ENCODE measurements at regions not wholly inside any gene's neighbourhood (a gene's known extent, or its start where the extent isn't known, plus 50 kb on each side); places are given as distances from the start of the nearest gene placed in this dataset.

DNA sequence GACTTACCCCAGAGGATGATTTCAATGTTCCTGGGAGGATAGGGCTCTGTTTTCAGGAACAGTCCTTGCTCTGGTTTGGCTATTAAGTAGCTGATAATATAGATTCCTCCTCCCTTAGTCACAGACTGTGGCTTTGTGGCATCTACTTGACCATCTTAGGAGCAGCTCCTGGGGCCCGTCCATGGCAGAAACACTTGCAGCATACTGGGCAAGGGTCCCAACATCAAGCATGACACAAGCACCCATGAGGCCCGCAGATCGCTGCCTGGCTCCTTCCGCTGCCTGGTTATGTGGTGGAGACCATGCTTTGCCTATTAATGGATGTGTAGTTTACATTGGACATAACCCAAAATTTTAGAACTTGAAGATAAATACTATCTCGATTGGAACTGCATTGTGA lies 170.1 kb downstream of the ICE1 start:
- dilution Hi-C loops (cut with MboI; ENCODE audit: extremely low pct_ligation_motif_present, low sequenced_read_pairs) (no loop called here), intact Hi-C loops (cut with micrococcal nuclease) (no loop called here)
- TF ChIP-seq POLR2A (IDR thresholded peaks at IDR 0.05; ENCODE audit: low read depth, low read length) (no peak), MYC (IDR thresholded peaks at IDR 0.05; ENCODE audit: low read depth, low read length) (no peak), MAX (IDR thresholded peaks at IDR 0.05; ENCODE audit: insufficient read depth, insufficient read length) (no peak)
- DNase-seq (ENCODE audit: low read depth, low spot score) (no peak), FAIRE-seq (no peak)
- H3K27me3 ChIP-seq (ENCODE audit: control insufficient read depth in 2 of 2, insufficient read depth in 2 of 2, low read length in 2 of 2), result no peaks in the 10 kb centered on the region
- no peaks in the 10 kb centered on the region for H4K20me1 ChIP-seq (replicated peaks; ENCODE audit: control insufficient read depth, extremely low read depth, insufficient read depth, low read length)
- H3K27ac ChIP-seq (ENCODE audit: insufficient read depth, low read depth, low read length), result no peak overlapping the region
- no peak overlapping the region for H3K4me3 ChIP-seq (replicated peaks in 1 of 3; ENCODE audit: insufficient read depth in 1 of 3, low read depth in 1 of 3, low read length in 3 of 3)
- no peak overlapping the region for H3K4me2 ChIP-seq (ENCODE audit: insufficient read depth, low read length)
- H3K9me3 ChIP-seq (replicated peaks; ENCODE audit: control insufficient read depth, insufficient read depth, low read length), result peaks cover 2% of the 10 kb centered on the region
- no peaks in the 10 kb centered on the region for H3K4me1 ChIP-seq (ENCODE audit: control insufficient read depth, extremely low read depth, insufficient read depth, low read length)
- CTCF ChIA-PET, result no interaction called here
- no peak overlapping the region for H2AFZ ChIP-seq (ENCODE audit: low read depth, low read length)
- H3K9me1 ChIP-seq (replicated peaks; ENCODE audit: control insufficient read depth, extremely low read depth, insufficient read depth, low read length), result no peaks in the 10 kb centered on the region
- POLR2A ChIA-PET, result no interaction called here
- H3K36me3 ChIP-seq (ENCODE audit: control insufficient read depth in 2 of 2, extremely low read depth in 1 of 2, insufficient read depth in 2 of 2, low read length in 2 of 2), result no peaks in the 10 kb centered on the region
- BruUV-seq (replicated peaks), result no TSS peak
- no peaks in the 10 kb centered on the region for H3K79me2 ChIP-seq (ENCODE audit: control insufficient read depth, insufficient read depth, low read length)
- H3K9ac ChIP-seq (replicated peaks; ENCODE audit: extremely low read depth, insufficient read depth, low read length), result no peak overlapping the region

DNA sequence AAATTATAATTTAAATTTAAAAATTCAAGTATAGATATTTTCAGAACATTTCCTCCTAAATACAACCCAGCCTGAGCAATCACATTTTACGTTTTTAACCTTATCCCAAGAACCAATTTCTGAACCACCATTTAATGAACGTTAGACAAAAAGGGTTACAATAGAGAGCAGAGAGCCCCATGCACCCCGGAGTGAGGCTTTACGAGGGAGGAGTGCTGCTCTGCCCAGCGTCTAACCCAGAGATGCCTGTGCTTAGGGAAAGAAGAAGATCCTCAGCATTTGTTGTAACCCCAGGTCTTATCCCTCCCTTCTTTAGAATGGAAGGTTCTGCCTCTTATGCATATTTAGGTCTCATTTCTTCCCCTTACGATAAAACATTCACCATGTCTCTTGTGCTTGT lies 169.1 kb downstream of the ICE1 start:
- FAIRE-seq (no peak), DNase-seq (ENCODE audit: low read depth, low spot score) (no peak)
- H3K27ac ChIP-seq (ENCODE audit: insufficient read depth, low read depth, low read length), result no peak overlapping the region
- no TSS peak for BruUV-seq (replicated peaks)
- dilution Hi-C loops (cut with MboI; ENCODE audit: extremely low pct_ligation_motif_present, low sequenced_read_pairs) (no loop called here), intact Hi-C loops (cut with micrococcal nuclease) (no loop called here)
- H4K20me1 ChIP-seq (replicated peaks; ENCODE audit: control insufficient read depth, extremely low read depth, insufficient read depth, low read length), result no peaks in the 10 kb centered on the region
- no peak overlapping the region for H3K4me3 ChIP-seq (replicated peaks in 1 of 3; ENCODE audit: insufficient read depth in 1 of 3, low read depth in 1 of 3, low read length in 3 of 3)
- H2AFZ ChIP-seq (ENCODE audit: low read depth, low read length), result no peak overlapping the region
- H3K9me1 ChIP-seq (replicated peaks; ENCODE audit: control insufficient read depth, extremely low read depth, insufficient read depth, low read length), result no peaks in the 10 kb centered on the region
- no peaks in the 10 kb centered on the region for H3K79me2 ChIP-seq (ENCODE audit: control insufficient read depth, insufficient read depth, low read length)
- H3K4me2 ChIP-seq (ENCODE audit: insufficient read depth, low read length), result no peak overlapping the region
- ChIA-PET CTCF (no interaction called here), POLR2A (no interaction called here)
- H3K9me3 ChIP-seq (replicated peaks; ENCODE audit: control insufficient read depth, insufficient read depth, low read length), result no peaks in the 10 kb centered on the region
- H3K36me3 ChIP-seq (ENCODE audit: control insufficient read depth in 2 of 2, extremely low read depth in 1 of 2, insufficient read depth in 2 of 2, low read length in 2 of 2), result no peaks in the 10 kb centered on the region
- no peak for TF ChIP-seq MAX (IDR thresholded peaks at IDR 0.05; ENCODE audit: insufficient read depth, insufficient read length)
- TF ChIP-seq, protein P1, sequence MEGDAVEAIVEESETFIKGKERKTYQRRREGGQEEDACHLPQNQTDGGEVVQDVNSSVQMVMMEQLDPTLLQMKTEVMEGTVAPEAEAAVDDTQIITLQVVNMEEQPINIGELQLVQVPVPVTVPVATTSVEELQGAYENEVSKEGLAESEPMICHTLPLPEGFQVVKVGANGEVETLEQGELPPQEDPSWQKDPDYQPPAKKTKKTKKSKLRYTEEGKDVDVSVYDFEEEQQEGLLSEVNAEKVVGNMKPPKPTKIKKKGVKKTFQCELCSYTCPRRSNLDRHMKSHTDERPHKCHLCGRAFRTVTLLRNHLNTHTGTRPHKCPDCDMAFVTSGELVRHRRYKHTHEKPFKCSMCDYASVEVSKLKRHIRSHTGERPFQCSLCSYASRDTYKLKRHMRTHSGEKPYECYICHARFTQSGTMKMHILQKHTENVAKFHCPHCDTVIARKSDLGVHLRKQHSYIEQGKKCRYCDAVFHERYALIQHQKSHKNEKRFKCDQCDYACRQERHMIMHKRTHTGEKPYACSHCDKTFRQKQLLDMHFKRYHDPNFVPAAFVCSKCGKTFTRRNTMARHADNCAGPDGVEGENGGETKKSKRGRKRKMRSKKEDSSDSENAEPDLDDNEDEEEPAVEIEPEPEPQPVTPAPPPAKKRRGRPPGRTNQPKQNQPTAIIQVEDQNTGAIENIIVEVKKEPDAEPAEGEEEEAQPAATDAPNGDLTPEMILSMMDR (IDR thresholded peaks at IDR 0.05; ENCODE audit: extremely low read depth in 1 of 2, insufficient read depth in 1 of 2, low read depth in 1 of 2, low read length in 2 of 2), result no peak
- no peak for TF ChIP-seq MYC (IDR thresholded peaks at IDR 0.05; ENCODE audit: low read depth, low read length)
- no peak for TF ChIP-seq JUN (IDR thresholded peaks at IDR 0.05; ENCODE audit: borderline replicate concordance, insufficient read depth, insufficient read length, low read depth)
- H3K9ac ChIP-seq (replicated peaks; ENCODE audit: extremely low read depth, insufficient read depth, low read length), result no peak overlapping the region
- no peaks in the 10 kb centered on the region for H3K27me3 ChIP-seq (ENCODE audit: control insufficient read depth in 2 of 2, insufficient read depth in 2 of 2, low read length in 2 of 2)
- H3K4me1 ChIP-seq (ENCODE audit: control insufficient read depth, extremely low read depth, insufficient read depth, low read length), result no peaks in the 10 kb centered on the region
